Lower lobe of right lung (tissue), 2 donors: ENCODE measurements at regions not wholly inside any gene's neighbourhood (a gene's known extent, or its start where the extent isn't known, plus 50 kb on each side); places are given as distances from the start of the nearest gene placed in this dataset.

Source experiments
- ATAC-seq, 2 donors: fragments of 200-7000 bp; cut with Tn5 transposase; one replicate each; pipeline ENCODE4 v1.9.1; 2020 to 2022; ENCODE audit warnings: mild to moderate bottlenecking in 2 of 2, moderate library complexity in 2 of 2
- DNase-seq: peaks from one replicate; pipeline ENCODE4 v3.0.0-alpha.2; 2020
- H3K27ac ChIP-seq: fragments of 200-600 bp; one replicate; pipeline ENCODE4 v1.8.0; 2022
- H3K27me3 ChIP-seq: fragments of 200-600 bp; one replicate; pipeline ENCODE4 v1.8.0; 2022; ENCODE audit warnings: low read depth
- H3K36me3 ChIP-seq: fragments of 200-600 bp; one replicate; pipeline ENCODE4 v1.8.0; 2022; ENCODE audit warnings: mild to moderate bottlenecking
- H3K4me1 ChIP-seq: fragments of 200-600 bp; one replicate; pipeline ENCODE4 v1.8.0; 2022
- H3K4me3 ChIP-seq: fragments of 200-600 bp; one replicate; pipeline ENCODE4 v1.8.0; 2022; ENCODE audit warnings: mild to moderate bottlenecking
- H3K9me3 ChIP-seq: fragments of 200-600 bp; one replicate; pipeline ENCODE4 v1.8.0; 2022
- CTCF ChIP-seq: fragments of 200-600 bp; IDR thresholded peaks from one replicate; pipeline ENCODE4 v1.8.0; 2022; ENCODE audit warnings: antibody characterized with exemption, mild to moderate bottlenecking
- intact Hi-C: fragments of 100-400 bp; cut with DNase I; formaldehyde crosslinking; loops from one replicate; pipeline ENCODE4 v1.11.0; 2022
- donor health status: DM: no; HTN: yes; CAD: no; lungs with severe emphysema.

- peak; percentile 57 to 62 for ATAC-seq
- no peak overlapping the region for H3K27ac ChIP-seq
- intact Hi-C loops = no loop called here
- no peaks in the 10 kb centered on the region for H3K4me1 ChIP-seq
- H3K4me3 ChIP-seq = no peak overlapping the region
- no peaks in the 10 kb centered on the region for H3K27me3 ChIP-seq
- no peak for DNase-seq
- TF ChIP-seq CTCF = no peak
- no peaks in the 10 kb centered on the region for H3K9me3 ChIP-seq
- no peaks in the 10 kb centered on the region for H3K36me3 ChIP-seq
Measured at GRCh38 chr21:35136586-35137219, 87.6 kb upstream of the RUNX1 start.

GRCh38 chr21:35136106-35136505 is 87.0 kb upstream of the RUNX1 start:
- Histone ChIP-seq H3K27me3 (no peaks in the 10 kb centered on the region), H3K4me1 (no peaks in the 10 kb centered on the region), H3K36me3 (no peaks in the 10 kb centered on the region), H3K27ac (no peak overlapping the region), H3K4me3 (no peak overlapping the region), H3K9me3 (no peaks in the 10 kb centered on the region)
- ATAC-seq (no peak), DNase-seq (no peak)
- no peak for TF ChIP-seq CTCF
- intact Hi-C loops = no loop called here

GRCh38 chr21:35135481-35135880 is 86.4 kb upstream of the RUNX1 start:
- no peak for ATAC-seq
- no peak overlapping the region for H3K27ac ChIP-seq

GRCh38 chr21:35134309-35134708 is 85.2 kb upstream of the RUNX1 start:
- H3K4me1 ChIP-seq = no peaks in the 10 kb centered on the region
- H3K9me3 ChIP-seq = no peaks in the 10 kb centered on the region
- H3K4me3 ChIP-seq = no peak overlapping the region
- DNase-seq (no peak), ATAC-seq (no peak)
- no peak for TF ChIP-seq CTCF
- H3K27ac ChIP-seq = no peak overlapping the region
- H3K27me3 ChIP-seq = no peaks in the 10 kb centered on the region
- intact Hi-C loops = no loop called here
- no peaks in the 10 kb centered on the region for H3K36me3 ChIP-seq

More at GRCh38 chr21:35135481-35135880, 86.4 kb upstream of the RUNX1 start:
- no peak for DNase-seq
- no peaks in the 10 kb centered on the region for H3K36me3 ChIP-seq
- no peak for TF ChIP-seq CTCF
- no peak overlapping the region for H3K4me3 ChIP-seq
- H3K27me3 ChIP-seq = no peaks in the 10 kb centered on the region
- no peaks in the 10 kb centered on the region for H3K4me1 ChIP-seq
- H3K9me3 ChIP-seq = no peaks in the 10 kb centered on the region
- intact Hi-C loops = no loop called here

- Histone ChIP-seq H3K27me3 (no peaks in the 10 kb centered on the region), H3K4me1 (no peaks in the 10 kb centered on the region), H3K27ac (no peak overlapping the region), H3K9me3 (no peaks in the 10 kb centered on the region), H3K4me3 (no peak overlapping the region), H3K36me3 (no peaks in the 10 kb centered on the region)
- intact Hi-C loops = no loop called here
- DNase-seq = no peak
- TF ChIP-seq CTCF = no peak
- ATAC-seq = no peak
Measured at GRCh38 chr21:35128536-35128935, 79.4 kb upstream of the RUNX1 start.

- H3K4me3 ChIP-seq = no peak overlapping the region
- H3K36me3 ChIP-seq = no peaks in the 10 kb centered on the region
- no peaks in the 10 kb centered on the region for H3K27me3 ChIP-seq
- no peaks in the 10 kb centered on the region for H3K4me1 ChIP-seq
- no peaks in the 10 kb centered on the region for H3K9me3 ChIP-seq
- intact Hi-C loops = no loop called here
- DNase-seq (no peak), ATAC-seq (no peak)
- no peak for TF ChIP-seq CTCF
- no peak overlapping the region for H3K27ac ChIP-seq
Measured at GRCh38 chr21:35127851-35128250, 78.7 kb upstream of the RUNX1 start.
